Retinal pigment epithelial cell (primary cell): ENCODE measurements at regions not wholly inside any gene's neighbourhood (a gene's known extent, or its start where the extent isn't known, plus 50 kb on each side); places are given as distances from the start of the nearest gene placed in this dataset.

Source experiments
- DNase-seq: peaks from one replicate; pipeline ENCODE4 v3.0.0-alpha.2; 2010; ENCODE audit warnings: low read depth
- H3K4me3 ChIP-seq: 2 replicates; pipeline ENCODE4 v1.5.1; 2011; ENCODE audit warnings: mild to moderate bottlenecking, low read length, control low read depth, moderate library complexity
- CTCF ChIP-seq: conservative IDR thresholded peaks from 2 replicates; pipeline ENCODE4 v1.5.1; 2011; ENCODE audit warnings: low read depth, low read length, control low read depth, inconsistent platforms

- DNase-seq: no peak
- H3K4me3 ChIP-seq: no peak overlapping the region
- TF ChIP-seq CTCF: no peak
Observed at GRCh38 chr3:145842294-145842902, 318.6 kb downstream of the PLOD2 start.

- no peak for DNase-seq
- no peak for TF ChIP-seq CTCF
- H3K4me3 ChIP-seq: no peak overlapping the region
Observed at GRCh38 chr3:145843561-145843960, 317.4 kb downstream of the PLOD2 start.

- TF ChIP-seq CTCF: no peak
- no peak for DNase-seq
Observed at GRCh38 chr3:145849115-145849514, 311.9 kb downstream of the PLOD2 start.

GRCh38 chr3:145854499-145854898, 306.5 kb downstream of the PLOD2 start:
- no peak overlapping the region for H3K4me3 ChIP-seq
- no peak for DNase-seq
- no peak for TF ChIP-seq CTCF

More at GRCh38 chr3:145849115-145849514, 311.9 kb downstream of the PLOD2 start:
- no peak overlapping the region for H3K4me3 ChIP-seq

- TF ChIP-seq CTCF: no peak
- no peak overlapping the region for H3K4me3 ChIP-seq
- DNase-seq: no peak
Observed at GRCh38 chr3:145857956-145858355, 303.0 kb downstream of the PLOD2 start.

- H3K4me3 ChIP-seq: no peak overlapping the region
- TF ChIP-seq CTCF: no peak
- DNase-seq: no peak
Observed at GRCh38 chr3:145864336-145864735, 296.6 kb downstream of the PLOD2 start.

GRCh38 chr3:145865399-145866018, 295.5 kb downstream of the PLOD2 start:
- DNase-seq: no peak
- H3K4me3 ChIP-seq: no peak overlapping the region
- no peak for TF ChIP-seq CTCF
